NCI-H345 treated with DMSO at 0.1 percent for 48 hours (cell line): ENCODE measurements at regions not wholly inside any gene's neighbourhood (a gene's known extent, or its start where the extent isn't known, plus 50 kb on each side); places are given as distances from the start of the nearest gene placed in this dataset.

Experiments
- DNase-seq: peaks from one replicate; lab custom pipeline; 2025; ENCODE audit not compliant: unreplicated experiment; lab: John Stamatoyannopoulos, UW

- no peak for DNase-seq
Observed at GRCh38 chr22:48850658-48851287, 976.9 kb downstream of the BRD1 start.

GRCh38 chr22:48849963-48850657, 977.6 kb downstream of the BRD1 start:
- peak; percentile 52 for DNase-seq

- no peak for DNase-seq
Observed at GRCh38 chr22:48849219-48849912, 978.3 kb downstream of the BRD1 start.

- no peak for DNase-seq
Observed at GRCh38 chr22:48846200-48846599, 981.5 kb downstream of the BRD1 start.

- peak; percentile 71 for DNase-seq
Observed at GRCh38 chr22:48845356-48845936, 982.2 kb downstream of the BRD1 start.

- DNase-seq, result no peak
Observed at GRCh38 chr22:48844056-48844675, 983.5 kb downstream of the BRD1 start.

GRCh38 chr22:48843640-48844039, 984.0 kb downstream of the BRD1 start:
- DNase-seq, result no peak

- DNase-seq, result no peak
Observed at GRCh38 chr22:48842976-48843375, 984.7 kb downstream of the BRD1 start.

GRCh38 chr22:48842583-48842945, 985.1 kb downstream of the BRD1 start:
- no peak for DNase-seq

GRCh38 chr22:48841881-48842582, 985.6 kb downstream of the BRD1 start:
- no peak for DNase-seq

- no peak for DNase-seq
Observed at GRCh38 chr22:48840112-48840949, 987.3 kb downstream of the BRD1 start.

- no peak for DNase-seq
Observed at GRCh38 chr22:48838846-48839730, 988.6 kb downstream of the BRD1 start.

- no peak for DNase-seq
Observed at GRCh38 chr22:48838376-48838775, 989.3 kb downstream of the BRD1 start.

GRCh38 chr22:48837341-48837935, 990.2 kb downstream of the BRD1 start:
- no peak for DNase-seq

- DNase-seq, result no peak
Observed at GRCh38 chr22:48836673-48837340, 990.9 kb downstream of the BRD1 start.

GRCh38 chr22:48835857-48836672, 991.6 kb downstream of the BRD1 start:
- DNase-seq, result no peak

- no peak for DNase-seq
Observed at GRCh38 chr22:48835364-48835763, 992.3 kb downstream of the BRD1 start.
